Fibroblast of the aortic adventitia (primary cell): ENCODE measurements at regions not wholly inside any gene's neighbourhood (a gene's known extent, or its start where the extent isn't known, plus 50 kb on each side); places are given as distances from the start of the nearest gene placed in this dataset.
"Not testable (repeated sequence)": the region's sequence is repeated elsewhere in the genome, so short reads cannot be mapped to it uniquely, and the experiment has no call there.

ENCODE experiments used
- DNase-seq: peaks from one replicate; pipeline ENCODE4 v3.0.0-alpha.2; 2010; ENCODE audit warnings: low read depth
- H3K4me3 ChIP-seq: 2 replicates; pipeline ENCODE4 v1.5.1; 2011; ENCODE audit warnings: low read depth, mild to moderate bottlenecking, control low read depth, low read length, moderate library complexity
- CTCF ChIP-seq: IDR thresholded peaks from 2 replicates; pipeline ENCODE4 v1.5.1; 2011; ENCODE audit warnings: mild to moderate bottlenecking, low read length, control low read depth, inconsistent platforms; ENCODE audit not compliant: insufficient read depth

DNA sequence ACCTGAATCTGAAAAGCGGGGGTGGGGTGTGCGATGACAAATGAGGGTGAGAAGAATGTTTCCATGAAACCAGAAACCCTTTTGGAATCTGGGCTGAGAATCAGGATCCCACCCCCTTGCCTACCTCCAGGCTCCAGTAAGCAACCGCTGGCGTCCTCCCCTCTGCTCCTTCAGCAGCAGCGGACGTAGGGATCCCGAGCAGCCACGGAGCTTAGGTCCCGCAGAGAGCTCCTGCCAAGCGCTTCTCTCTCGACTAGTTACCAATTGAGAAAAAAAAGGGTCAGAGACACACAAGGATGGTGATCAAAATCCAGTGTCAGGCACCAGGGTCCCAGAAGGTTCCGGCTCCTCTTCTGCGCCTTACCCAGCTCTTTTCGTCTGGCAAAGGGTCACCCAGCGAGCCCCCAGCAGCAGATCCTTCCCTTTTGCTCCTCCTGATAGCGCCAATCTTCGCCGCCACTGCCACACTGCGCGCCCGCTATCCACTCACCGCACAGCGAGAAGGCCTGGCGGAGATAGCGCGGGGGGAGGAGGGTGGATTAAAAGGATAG lies 733.5 kb downstream of the ZWINT start:
- DNase-seq: no peak
- no peak for TF ChIP-seq CTCF
- H3K4me3 ChIP-seq: no peak overlapping the region

GRCh38 chr10:55601690-55602478 lies 759.2 kb downstream of the ZWINT start:
- DNase-seq, H3K4me3 ChIP-seq: not testable (repeated sequence)

DNA sequence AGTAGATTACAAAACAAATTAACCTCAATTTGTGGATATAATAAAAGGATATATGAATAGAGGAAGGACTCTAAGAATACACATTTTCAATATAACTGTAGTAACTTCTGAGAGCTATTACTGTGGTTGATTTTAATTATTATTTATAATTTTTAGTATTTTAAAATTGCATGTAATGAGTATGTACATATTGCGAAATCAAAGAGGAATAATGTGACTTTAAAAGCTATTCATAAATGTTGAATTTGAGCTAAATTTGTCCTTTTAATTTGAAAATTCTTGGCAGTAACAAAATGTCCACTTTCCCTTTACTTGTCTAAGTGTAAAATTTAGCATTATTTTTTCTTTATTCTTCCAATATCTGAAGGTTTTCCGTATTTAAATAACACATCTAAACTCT lies 750.6 kb upstream of the PCDH15 start:
- DNase-seq: no peak
- no peak overlapping the region for H3K4me3 ChIP-seq
- TF ChIP-seq CTCF: no peak

GRCh38 chr10:55550236-55550635 lies 749.2 kb upstream of the PCDH15 start:
- no peak overlapping the region for H3K4me3 ChIP-seq
- no peak for DNase-seq
- TF ChIP-seq CTCF: no peak

GRCh38 chr10:55537497-55537896 lies 736.5 kb upstream of the PCDH15 start:
- not testable (repeated sequence) for DNase-seq, H3K4me3 ChIP-seq

- no peak overlapping the region for H3K4me3 ChIP-seq
- no peak for TF ChIP-seq CTCF
Observed at GRCh38 chr10:55519264-55519663, 718.2 kb upstream of the PCDH15 start.

DNA sequence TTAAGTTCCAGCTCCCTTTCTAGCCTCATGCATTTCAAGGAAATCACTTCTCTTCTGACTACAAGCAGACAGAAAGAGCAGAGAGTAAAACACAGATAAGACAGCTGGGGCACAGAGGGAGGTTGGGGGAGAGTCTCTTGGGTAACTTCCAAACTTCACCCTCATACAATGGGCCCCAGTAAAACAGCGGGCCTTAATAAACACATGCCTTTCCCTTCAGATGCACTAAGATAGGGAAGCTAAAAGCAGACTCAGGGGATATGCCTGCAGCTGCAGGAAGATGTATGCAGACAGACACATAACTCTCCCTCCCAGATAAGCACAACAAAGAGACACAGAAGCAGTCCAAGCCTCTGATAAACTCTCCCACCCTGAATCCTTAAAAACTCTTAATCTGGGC lies 717.4 kb upstream of the PCDH15 start:
- not testable (repeated sequence) for H3K4me3 ChIP-seq, DNase-seq

More at GRCh38 chr10:55519264-55519663, 718.2 kb upstream of the PCDH15 start:
- DNase-seq: no peak

- H3K4me3 ChIP-seq: no peak overlapping the region
- no peak for TF ChIP-seq CTCF
Observed at GRCh38 chr10:55509168-55509567, 708.1 kb upstream of the PCDH15 start.

More at GRCh38 chr10:55509168-55509567, 708.1 kb upstream of the PCDH15 start:
- DNase-seq: no peak
